Hematopoietic multipotent progenitor cell treated with erythropoietin and hydrocortisone succinate and interleukin-3 and kit ligand, for 4 days (in vitro differentiated cells): ENCODE measurements at regions not wholly inside any gene's neighbourhood (a gene's known extent, or its start where the extent isn't known, plus 50 kb on each side); places are given as distances from the start of the nearest gene placed in this dataset.

Experiments used
- DNase-seq: peaks from one replicate; pipeline ENCODE4 v3.0.0-alpha.2; 2015

- DNase-seq: peak; percentile 12
Observed at GRCh38 chr13:89755729-89756492, 1591.6 kb upstream of the MIR17HG start.

GRCh38 chr13:89763005-89763404 lies 1584.5 kb upstream of the MIR17HG start:
- DNase-seq: no peak

- no peak for DNase-seq
Observed at GRCh38 chr13:89783221-89783755, 1564.2 kb upstream of the MIR17HG start.

- DNase-seq: no peak
Observed at GRCh38 chr13:89784161-89784809, 1563.2 kb upstream of the MIR17HG start.

- DNase-seq: no peak
Observed at GRCh38 chr13:89786531-89786930, 1561.0 kb upstream of the MIR17HG start.

- DNase-seq: no peak
Observed at GRCh38 chr13:89790696-89791095, 1556.8 kb upstream of the MIR17HG start.

- DNase-seq: no peak
Observed at GRCh38 chr13:89791971-89792630, 1555.4 kb upstream of the MIR17HG start.

- no peak for DNase-seq
Observed at GRCh38 chr13:89796196-89796595, 1551.3 kb upstream of the MIR17HG start.

- DNase-seq: no peak
Observed at GRCh38 chr13:89803839-89804238, 1543.6 kb upstream of the MIR17HG start.

GRCh38 chr13:89806594-89806993 lies 1540.9 kb upstream of the MIR17HG start:
- no peak for DNase-seq

GRCh38 chr13:89812856-89813255 lies 1534.6 kb upstream of the MIR17HG start:
- no peak for DNase-seq

- no peak for DNase-seq
Observed at GRCh38 chr13:89816404-89816803, 1531.1 kb upstream of the MIR17HG start.

- no peak for DNase-seq
Observed at GRCh38 chr13:89822467-89822866, 1525.0 kb upstream of the MIR17HG start.

- no peak for DNase-seq
Observed at GRCh38 chr13:89827552-89827951, 1519.9 kb upstream of the MIR17HG start.

- DNase-seq: no peak
Observed at GRCh38 chr13:89828506-89828905, 1519.0 kb upstream of the MIR17HG start.

GRCh38 chr13:89831157-89831556 lies 1516.3 kb upstream of the MIR17HG start:
- no peak for DNase-seq

- DNase-seq: no peak
Observed at GRCh38 chr13:89832827-89833226, 1514.7 kb upstream of the MIR17HG start.

GRCh38 chr13:89843621-89844020 lies 1503.9 kb upstream of the MIR17HG start:
- no peak for DNase-seq

- no peak for DNase-seq
Observed at GRCh38 chr13:89845874-89846273, 1501.6 kb upstream of the MIR17HG start.

- DNase-seq: no peak
Observed at GRCh38 chr13:89846926-89847585, 1500.4 kb upstream of the MIR17HG start.

GRCh38 chr13:89852570-89852969 lies 1494.9 kb upstream of the MIR17HG start:
- DNase-seq: no peak

GRCh38 chr13:89856512-89856911 lies 1491.0 kb upstream of the MIR17HG start:
- DNase-seq: no peak

- no peak for DNase-seq
Observed at GRCh38 chr13:89857502-89857901, 1490.0 kb upstream of the MIR17HG start.
